Neural progenitor cell (in vitro differentiated cells): ENCODE measurements at regions not wholly inside any gene's neighbourhood (a gene's known extent, or its start where the extent isn't known, plus 50 kb on each side); places are given as distances from the start of the nearest gene placed in this dataset.

Source experiments
- DNase-seq: peaks from one replicate; pipeline ENCODE4 v3.0.0-alpha.2; 2016; ENCODE audit warnings: low spot score
- H2AFZ ChIP-seq: fragments of 200-600 bp; sonication (generic); replicated peaks from 2 replicates; pipeline ENCODE4 v1.6.1; 2016; ENCODE audit warnings: antibody characterized with exemption
- H3F3A ChIP-seq: fragments of 200-600 bp; sonication (generic); 2 replicates; pipeline ENCODE4 v1.6.1; 2016; ENCODE audit warnings: antibody characterized with exemption, low read depth
- H3K27ac ChIP-seq: fragments of 200-600 bp; sonication (generic); 2 replicates; pipeline ENCODE4 v1.5.1; 2016; ENCODE audit warnings: mild to moderate bottlenecking
- H3K27me3 ChIP-seq: fragments of 200-600 bp; sonication (generic); 2 replicates; pipeline ENCODE4 v1.6.1; 2016; ENCODE audit warnings: mild to moderate bottlenecking, moderate library complexity
- H3K36me3 ChIP-seq: fragments of 200-600 bp; sonication (generic); 2 replicates; pipeline ENCODE4 v1.5.1; 2016
- H3K4me1 ChIP-seq: fragments of 200-600 bp; sonication (generic); 2 replicates; pipeline ENCODE4 v1.6.1; 2016; ENCODE audit warnings: mixed run types
- H3K4me2 ChIP-seq: fragments of 200-600 bp; sonication (generic); 2 replicates; pipeline ENCODE4 v1.6.1; 2016
- H3K4me3 ChIP-seq: fragments of 200-600 bp; sonication (generic); 2 replicates; pipeline ENCODE4 v1.5.1; 2016
- H3K79me2 ChIP-seq: fragments of 200-600 bp; sonication (generic); 2 replicates; pipeline ENCODE4 v1.6.1; 2016; ENCODE audit warnings: low read depth
- H3K9ac ChIP-seq: fragments of 200-600 bp; sonication (generic); 2 replicates; pipeline ENCODE4 v1.6.1; 2016
- H3K9me3 ChIP-seq: fragments of 200-600 bp; sonication (generic); 2 replicates; pipeline ENCODE4 v1.5.1; 2016; ENCODE audit warnings: low read depth
- H4K20me1 ChIP-seq: fragments of 200-600 bp; sonication (generic); 2 replicates; pipeline ENCODE4 v1.6.1; 2016; ENCODE audit warnings: low read depth
- H3K27ac Mint-ChIP-seq: 3 replicates; pipeline ENCODE4 v1.8.0; 2021; ENCODE audit warnings: mixed read lengths
- H3K27me3 Mint-ChIP-seq: 2 replicates; pipeline ENCODE4 v1.8.0; 2022; ENCODE audit warnings: low read depth, mild to moderate bottlenecking, inconsistent platforms, moderate library complexity, mixed read lengths; ENCODE audit not compliant: insufficient read depth
- H3K36me3 Mint-ChIP-seq: 3 replicates; pipeline ENCODE4 v1.8.0; 2021; ENCODE audit warnings: mixed read lengths
- H3K4me1 Mint-ChIP-seq: 3 replicates; pipeline ENCODE4 v1.8.0; 2021; ENCODE audit warnings: mixed read lengths
- H3K4me3 Mint-ChIP-seq: 3 replicates; pipeline ENCODE4 v1.8.0; 2021; ENCODE audit warnings: mild to moderate bottlenecking, moderate library complexity, mixed read lengths
- H3K9me3 Mint-ChIP-seq: 3 replicates; pipeline ENCODE4 v1.8.0; 2020; ENCODE audit warnings: mixed read lengths
- EZH2 ChIP-seq: fragments of 200-600 bp; sonication (generic); IDR thresholded peaks from 2 replicates; pipeline ENCODE4 v1.6.1; 2017; ENCODE audit warnings: antibody characterized with exemption, mild to moderate bottlenecking, moderate library complexity
- EZH2phosphoT487 ChIP-seq: fragments of 200-600 bp; sonication (generic); IDR thresholded peaks from 2 replicates; pipeline ENCODE4 v1.6.1; 2017; ENCODE audit warnings: antibody characterized with exemption
- TF ChIP-seq, protein P1 (sequence below): fragments of 200-600 bp; sonication (generic); IDR thresholded peaks from 2 replicates; pipeline ENCODE4 v1.5.1; 2017; ENCODE audit warnings: antibody characterized with exemption, mild to moderate bottlenecking

DNA sequence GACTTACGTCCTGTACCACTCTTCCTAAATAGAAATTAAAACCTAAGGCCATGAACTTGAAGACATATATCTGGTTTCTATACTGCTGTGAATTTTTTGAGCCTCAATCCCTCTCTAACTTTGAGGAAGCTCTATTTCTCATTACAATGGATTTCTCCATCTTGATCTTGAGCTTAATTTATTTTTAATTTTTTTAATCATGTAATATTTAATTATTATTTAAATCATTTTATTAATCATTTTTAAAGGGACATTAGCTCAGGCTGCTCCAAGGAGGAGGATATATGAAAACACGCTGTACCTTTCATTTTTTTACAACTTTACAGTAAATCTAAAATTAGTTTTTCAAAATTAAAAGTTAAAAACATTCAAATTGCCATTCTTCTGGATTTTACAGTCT is 540.5 kb downstream of the SATB2 start:
- no peak for TF ChIP-seq EZH2
- H3K4me3 Mint-ChIP-seq = no peak overlapping the region
- no peak overlapping the region for H3K27ac ChIP-seq
- H3F3A ChIP-seq = no peaks in the 10 kb centered on the region
- H3K4me1 ChIP-seq = no peaks in the 10 kb centered on the region
- H3K27me3 ChIP-seq = no peaks in the 10 kb centered on the region
- no peaks in the 10 kb centered on the region for H3K9me3 Mint-ChIP-seq
- H3K4me1 Mint-ChIP-seq = no peaks in the 10 kb centered on the region
- no peaks in the 10 kb centered on the region for H3K36me3 ChIP-seq
- H4K20me1 ChIP-seq = no peaks in the 10 kb centered on the region
- H3K4me2 ChIP-seq = no peak overlapping the region
- no peaks in the 10 kb centered on the region for H3K79me2 ChIP-seq
- H2AFZ ChIP-seq = no peak overlapping the region
- no peak overlapping the region for H3K9ac ChIP-seq
- no peak overlapping the region for H3K4me3 ChIP-seq
- no peak for DNase-seq
- H3K9me3 ChIP-seq = no peaks in the 10 kb centered on the region
- no peaks in the 10 kb centered on the region for H3K36me3 Mint-ChIP-seq
- no peak overlapping the region for H3K27ac Mint-ChIP-seq
- no peaks in the 10 kb centered on the region for H3K27me3 Mint-ChIP-seq

DNA sequence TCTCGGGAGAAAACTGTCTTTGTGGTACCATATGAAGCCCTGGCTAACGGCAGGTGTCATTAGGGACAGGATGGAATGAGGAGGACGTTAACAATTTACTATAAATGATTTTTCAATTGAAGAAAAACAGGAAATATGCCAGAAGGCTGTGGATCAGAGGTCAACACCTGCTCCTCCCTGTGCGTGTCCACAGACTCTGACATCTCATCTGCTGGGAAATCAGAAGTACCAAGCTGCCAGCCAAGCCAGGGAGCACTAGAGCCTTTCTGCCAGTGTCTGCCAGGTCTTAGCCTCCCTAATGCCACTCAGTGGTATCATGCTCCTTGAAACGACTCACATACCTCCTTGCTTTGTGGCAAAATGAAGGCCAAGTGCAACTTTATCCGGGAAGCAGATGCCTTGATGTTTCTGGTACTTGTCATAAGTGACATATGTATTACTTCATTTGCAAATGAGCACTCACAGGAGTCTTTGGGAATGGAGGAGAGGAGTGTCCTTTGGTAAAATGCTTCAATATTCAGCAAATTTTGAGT is 541.1 kb downstream of the SATB2 start:
- no peaks in the 10 kb centered on the region for H3K4me1 ChIP-seq
- no peak overlapping the region for H3K4me3 ChIP-seq
- no peaks in the 10 kb centered on the region for H3K36me3 ChIP-seq
- H3K36me3 Mint-ChIP-seq = no peaks in the 10 kb centered on the region
- H3F3A ChIP-seq = no peaks in the 10 kb centered on the region
- no peak overlapping the region for H3K9ac ChIP-seq
- DNase-seq = no peak
- no peaks in the 10 kb centered on the region for H3K9me3 ChIP-seq
- H3K4me1 Mint-ChIP-seq = no peaks in the 10 kb centered on the region
- no peak overlapping the region for H3K4me3 Mint-ChIP-seq
- H3K27me3 Mint-ChIP-seq = no peaks in the 10 kb centered on the region
- H4K20me1 ChIP-seq = no peaks in the 10 kb centered on the region
- H3K27me3 ChIP-seq = no peaks in the 10 kb centered on the region
- no peak overlapping the region for H3K27ac ChIP-seq
- TF ChIP-seq, protein P1, sequence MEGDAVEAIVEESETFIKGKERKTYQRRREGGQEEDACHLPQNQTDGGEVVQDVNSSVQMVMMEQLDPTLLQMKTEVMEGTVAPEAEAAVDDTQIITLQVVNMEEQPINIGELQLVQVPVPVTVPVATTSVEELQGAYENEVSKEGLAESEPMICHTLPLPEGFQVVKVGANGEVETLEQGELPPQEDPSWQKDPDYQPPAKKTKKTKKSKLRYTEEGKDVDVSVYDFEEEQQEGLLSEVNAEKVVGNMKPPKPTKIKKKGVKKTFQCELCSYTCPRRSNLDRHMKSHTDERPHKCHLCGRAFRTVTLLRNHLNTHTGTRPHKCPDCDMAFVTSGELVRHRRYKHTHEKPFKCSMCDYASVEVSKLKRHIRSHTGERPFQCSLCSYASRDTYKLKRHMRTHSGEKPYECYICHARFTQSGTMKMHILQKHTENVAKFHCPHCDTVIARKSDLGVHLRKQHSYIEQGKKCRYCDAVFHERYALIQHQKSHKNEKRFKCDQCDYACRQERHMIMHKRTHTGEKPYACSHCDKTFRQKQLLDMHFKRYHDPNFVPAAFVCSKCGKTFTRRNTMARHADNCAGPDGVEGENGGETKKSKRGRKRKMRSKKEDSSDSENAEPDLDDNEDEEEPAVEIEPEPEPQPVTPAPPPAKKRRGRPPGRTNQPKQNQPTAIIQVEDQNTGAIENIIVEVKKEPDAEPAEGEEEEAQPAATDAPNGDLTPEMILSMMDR = no peak
- TF ChIP-seq EZH2 (no peak), EZH2phosphoT487 (no peak)
- H2AFZ ChIP-seq = no peak overlapping the region
- H3K9me3 Mint-ChIP-seq = no peaks in the 10 kb centered on the region
- H3K4me2 ChIP-seq = no peak overlapping the region
- H3K79me2 ChIP-seq = no peaks in the 10 kb centered on the region
- no peak overlapping the region for H3K27ac Mint-ChIP-seq

DNA sequence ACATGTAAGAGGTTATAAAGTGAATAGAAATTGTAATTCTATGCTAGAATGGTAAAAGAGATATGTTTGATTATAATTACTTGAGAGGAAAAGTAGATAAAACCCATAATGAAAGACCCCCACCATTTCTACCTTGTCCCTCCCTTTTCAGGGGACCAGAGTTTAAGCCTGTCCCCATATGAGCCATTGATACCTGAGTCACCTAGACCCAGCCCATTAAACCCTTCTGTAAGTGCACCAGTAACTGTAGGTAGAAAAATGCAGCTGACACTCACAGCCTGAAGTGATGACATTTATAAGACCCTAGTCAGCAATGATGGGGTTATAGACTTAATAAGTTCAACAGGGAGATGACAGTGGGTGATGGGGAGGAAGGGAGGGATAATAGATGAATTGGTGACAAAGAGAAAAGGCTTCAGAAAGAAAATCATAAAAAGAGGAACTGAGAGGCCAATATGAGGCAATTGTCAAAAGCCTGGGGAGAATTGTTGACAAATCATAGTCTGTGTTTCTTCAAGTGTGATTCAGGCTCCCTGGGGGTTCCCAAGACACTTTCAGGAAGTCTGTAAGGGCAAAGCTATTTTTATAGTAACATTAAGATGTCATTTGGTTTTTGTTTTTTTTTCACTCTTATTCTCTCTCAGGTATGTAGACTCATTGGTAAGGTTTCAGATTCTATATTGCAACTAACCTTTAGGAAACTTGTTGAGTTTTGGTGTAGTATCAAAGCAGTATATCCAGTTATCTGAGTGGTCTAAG is 544.2 kb downstream of the SATB2 start:
- H3K79me2 ChIP-seq = no peaks in the 10 kb centered on the region
- H3F3A ChIP-seq = no peaks in the 10 kb centered on the region
- no peak overlapping the region for H3K4me3 Mint-ChIP-seq
- no peak for TF ChIP-seq EZH2
- no peak for TF ChIP-seq EZH2phosphoT487
- TF ChIP-seq, protein P1 = no peak
- H3K27ac ChIP-seq = no peak overlapping the region
- no peak overlapping the region for H3K9ac ChIP-seq
- no peaks in the 10 kb centered on the region for H3K4me1 Mint-ChIP-seq
- no peaks in the 10 kb centered on the region for H3K4me1 ChIP-seq
- no peaks in the 10 kb centered on the region for H3K9me3 Mint-ChIP-seq
- H3K9me3 ChIP-seq = no peaks in the 10 kb centered on the region
- no peaks in the 10 kb centered on the region for H3K27me3 Mint-ChIP-seq
- H3K36me3 ChIP-seq = no peaks in the 10 kb centered on the region
- no peaks in the 10 kb centered on the region for H4K20me1 ChIP-seq
- H3K36me3 Mint-ChIP-seq = no peaks in the 10 kb centered on the region
- no peak overlapping the region for H3K27ac Mint-ChIP-seq
- no peak overlapping the region for H2AFZ ChIP-seq
- H3K4me3 ChIP-seq = no peak overlapping the region
- H3K4me2 ChIP-seq = no peak overlapping the region
- DNase-seq = no peak
- H3K27me3 ChIP-seq = no peaks in the 10 kb centered on the region
